ENCODE measurements at regions not wholly inside any gene's neighbourhood (a gene's known extent, or its start where the extent isn't known, plus 50 kb on each side); places are given as distances from the start of the nearest gene placed in this dataset.

DNA sequence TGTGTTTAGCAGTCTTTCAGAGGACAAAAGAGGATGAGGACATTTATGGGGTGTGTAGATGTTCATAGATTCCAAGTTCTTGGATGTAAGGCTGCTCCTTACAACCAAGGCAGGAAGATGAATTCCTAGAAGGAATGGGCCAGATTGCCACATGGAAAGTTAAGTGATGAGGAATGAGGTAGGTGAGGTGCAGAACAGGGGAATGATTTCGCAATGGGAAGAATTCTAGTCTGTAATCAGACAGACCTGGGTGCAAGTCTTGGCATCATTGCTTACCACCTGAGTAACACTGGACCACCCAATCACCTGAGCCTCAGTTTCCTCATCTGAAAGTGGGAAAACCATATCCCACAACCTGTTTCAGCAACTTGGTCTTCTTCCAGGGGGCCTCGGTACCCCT is 174.9 kb downstream of the IER5 start:
- DNase-seq (ENCODE audit: low spot score) (no peak), ATAC-seq (ENCODE audit: insufficient number of reproducible peaks, low FRiP score, low read depth) (no peak)
- Histone ChIP-seq H3K27me3 (replicated peaks; ENCODE audit: insufficient read depth) (no peaks in the 10 kb centered on the region), H3K27ac (no peak overlapping the region), H3K4me3 (no peak overlapping the region), H3K9me3 (no peaks in the 10 kb centered on the region), H3K36me3 (no peaks in the 10 kb centered on the region), H3K4me1 (ENCODE audit: control insufficient read depth in 1 of 2, low read depth in 2 of 2) (no peaks in the 10 kb centered on the region)
- TF ChIP-seq, protein P1, sequence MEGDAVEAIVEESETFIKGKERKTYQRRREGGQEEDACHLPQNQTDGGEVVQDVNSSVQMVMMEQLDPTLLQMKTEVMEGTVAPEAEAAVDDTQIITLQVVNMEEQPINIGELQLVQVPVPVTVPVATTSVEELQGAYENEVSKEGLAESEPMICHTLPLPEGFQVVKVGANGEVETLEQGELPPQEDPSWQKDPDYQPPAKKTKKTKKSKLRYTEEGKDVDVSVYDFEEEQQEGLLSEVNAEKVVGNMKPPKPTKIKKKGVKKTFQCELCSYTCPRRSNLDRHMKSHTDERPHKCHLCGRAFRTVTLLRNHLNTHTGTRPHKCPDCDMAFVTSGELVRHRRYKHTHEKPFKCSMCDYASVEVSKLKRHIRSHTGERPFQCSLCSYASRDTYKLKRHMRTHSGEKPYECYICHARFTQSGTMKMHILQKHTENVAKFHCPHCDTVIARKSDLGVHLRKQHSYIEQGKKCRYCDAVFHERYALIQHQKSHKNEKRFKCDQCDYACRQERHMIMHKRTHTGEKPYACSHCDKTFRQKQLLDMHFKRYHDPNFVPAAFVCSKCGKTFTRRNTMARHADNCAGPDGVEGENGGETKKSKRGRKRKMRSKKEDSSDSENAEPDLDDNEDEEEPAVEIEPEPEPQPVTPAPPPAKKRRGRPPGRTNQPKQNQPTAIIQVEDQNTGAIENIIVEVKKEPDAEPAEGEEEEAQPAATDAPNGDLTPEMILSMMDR (IDR thresholded peaks at IDR 0.05) = no peak

DNA sequence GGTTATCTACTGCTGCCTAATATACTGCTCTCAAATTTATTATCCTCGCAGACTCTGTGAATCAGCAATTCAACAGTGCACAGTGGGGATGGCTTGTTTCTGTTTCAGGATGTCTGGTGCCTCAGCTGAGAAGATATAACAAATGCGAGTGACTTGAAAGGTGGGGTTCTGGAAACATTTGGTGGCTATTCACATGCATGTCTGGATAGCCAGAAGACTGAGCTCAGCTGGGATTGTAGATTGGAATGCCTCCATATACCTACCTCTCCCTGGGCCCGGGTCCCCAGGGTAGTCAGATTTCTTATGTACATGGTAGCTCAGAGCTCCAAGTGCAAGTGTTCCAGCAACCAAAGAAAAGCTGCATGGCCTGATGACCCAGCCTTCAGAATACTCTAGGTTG is 176.3 kb downstream of the IER5 start:
- no peak overlapping the region for H3K27ac ChIP-seq
- ATAC-seq (ENCODE audit: insufficient number of reproducible peaks, low FRiP score, low read depth) (no peak), DNase-seq (ENCODE audit: low spot score) (no peak)
- no peaks in the 10 kb centered on the region for H3K27me3 ChIP-seq (replicated peaks; ENCODE audit: insufficient read depth)
- no peak overlapping the region for H3K4me3 ChIP-seq
- no peaks in the 10 kb centered on the region for H3K9me3 ChIP-seq
- H3K4me1 ChIP-seq (ENCODE audit: control insufficient read depth in 1 of 2, low read depth in 2 of 2) = no peaks in the 10 kb centered on the region
- TF ChIP-seq, protein P1 (IDR thresholded peaks at IDR 0.05) = no peak
- H3K36me3 ChIP-seq = no peaks in the 10 kb centered on the region

DNA sequence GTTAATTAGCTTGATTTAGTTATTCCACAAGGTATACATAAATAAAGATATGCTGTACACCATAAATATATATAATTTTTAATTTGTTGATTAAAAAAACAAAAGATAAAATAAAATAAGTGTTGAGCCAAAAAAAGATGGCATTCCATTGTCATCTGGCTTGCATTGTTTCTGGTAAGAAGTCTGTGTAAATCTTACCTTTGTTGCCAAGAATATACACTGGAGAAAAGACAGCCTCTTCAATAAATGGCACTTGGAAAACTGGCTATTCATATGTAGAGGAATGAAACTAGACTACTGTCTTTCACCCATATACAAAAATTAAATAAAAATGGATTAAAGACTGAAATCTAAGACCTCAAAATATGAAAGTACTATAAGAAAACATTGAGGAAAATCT is 196.5 kb downstream of the IER5 start:
- Histone ChIP-seq H3K9me3 (peaks cover 10% of the 10 kb centered on the region), H3K27me3 (replicated peaks; ENCODE audit: insufficient read depth) (no peaks in the 10 kb centered on the region), H3K4me1 (ENCODE audit: control insufficient read depth in 1 of 2, low read depth in 2 of 2) (no peaks in the 10 kb centered on the region), H3K27ac (no peak overlapping the region), H3K36me3 (no peaks in the 10 kb centered on the region), H3K4me3 (no peak overlapping the region)
- TF ChIP-seq, protein P1 (IDR thresholded peaks at IDR 0.05) = no peak
- DNase-seq (ENCODE audit: low spot score) (no peak), ATAC-seq (ENCODE audit: insufficient number of reproducible peaks, low FRiP score, low read depth) (no peak)

DNA sequence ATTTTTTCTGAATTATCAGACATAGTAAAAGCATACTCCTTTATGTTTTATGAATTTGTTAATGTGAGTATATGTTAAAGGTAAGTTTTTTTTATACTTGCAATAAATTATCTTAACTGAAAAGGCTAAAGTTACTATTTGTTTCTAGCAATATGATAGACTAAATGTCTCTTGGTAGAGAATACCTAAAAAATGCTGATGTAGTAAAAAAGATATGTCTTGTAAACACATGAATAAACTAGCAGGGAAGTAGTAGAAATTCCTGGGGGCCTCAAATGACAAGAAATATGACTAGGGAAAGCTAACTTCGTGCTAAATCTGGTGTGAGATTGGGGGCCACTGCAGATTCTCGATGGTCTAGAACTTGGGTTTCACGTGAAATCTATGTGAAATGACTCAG is 188.1 kb upstream of the CACNA1E start:
- ATAC-seq (ENCODE audit: insufficient number of reproducible peaks, low FRiP score, low read depth) (no peak), DNase-seq (ENCODE audit: low spot score) (no peak)
- no peak overlapping the region for H3K4me3 ChIP-seq
- H3K36me3 ChIP-seq = no peaks in the 10 kb centered on the region
- no peaks in the 10 kb centered on the region for H3K27me3 ChIP-seq (replicated peaks; ENCODE audit: insufficient read depth)
- TF ChIP-seq, protein P1 (IDR thresholded peaks at IDR 0.05) = no peak
- no peak overlapping the region for H3K27ac ChIP-seq
- no peaks in the 10 kb centered on the region for H3K4me1 ChIP-seq (ENCODE audit: control insufficient read depth in 1 of 2, low read depth in 2 of 2)
- H3K9me3 ChIP-seq = no peaks in the 10 kb centered on the region

DNA sequence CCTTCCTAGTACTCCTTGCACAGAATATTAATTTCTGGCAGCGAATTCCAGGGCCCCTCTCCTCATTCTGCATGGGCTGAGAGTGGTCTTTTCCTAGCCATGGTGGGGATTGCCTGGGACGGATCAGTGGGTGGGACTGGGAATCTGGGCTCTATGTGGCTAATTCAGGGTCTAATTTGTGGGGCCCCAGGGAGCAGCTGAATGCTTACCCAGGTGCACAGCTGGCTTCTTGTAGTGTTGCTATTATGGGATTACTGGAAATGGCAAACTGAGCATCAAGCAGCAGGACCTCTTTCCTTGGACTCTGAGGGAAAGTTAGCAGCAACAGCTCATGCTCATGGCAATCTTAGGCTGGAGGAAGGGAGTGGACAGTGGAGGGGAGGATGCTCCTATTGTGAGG is 187.1 kb upstream of the CACNA1E start:
- H3K9me3 ChIP-seq = no peaks in the 10 kb centered on the region
- H3K27me3 ChIP-seq (replicated peaks; ENCODE audit: insufficient read depth) = no peaks in the 10 kb centered on the region
- H3K36me3 ChIP-seq = no peaks in the 10 kb centered on the region
- ATAC-seq (ENCODE audit: insufficient number of reproducible peaks, low FRiP score, low read depth) (no peak), DNase-seq (ENCODE audit: low spot score) (no peak)
- no peak overlapping the region for H3K4me3 ChIP-seq
- TF ChIP-seq, protein P1 (IDR thresholded peaks at IDR 0.05) = no peak
- no peak overlapping the region for H3K27ac ChIP-seq
- H3K4me1 ChIP-seq (ENCODE audit: control insufficient read depth in 1 of 2, low read depth in 2 of 2) = no peaks in the 10 kb centered on the region

All from thoracic aorta (tissue), 2 donors.